Fibroblast of lung (primary cell): ENCODE measurements at regions not wholly inside any gene's neighbourhood (a gene's known extent, or its start where the extent isn't known, plus 50 kb on each side); places are given as distances from the start of the nearest gene placed in this dataset.
A peak's percentile ranks its signal among the peaks of the same experiment; 100 is the strongest.
"Not testable (repeated sequence)": the region's sequence is repeated elsewhere in the genome, so short reads cannot be mapped to it uniquely, and the experiment has no call there.

Source experiments
- DNase-seq, 2 donors: peaks; one replicate each; pipeline versions ENCODE4 v3.0.0 to v3.0.0-alpha.2; 2010; ENCODE audit warnings: low read depth in 2 of 2
- H2AFZ ChIP-seq: 2 replicates; pipeline ENCODE4 v1.5.1; 2012; ENCODE audit warnings: low read length, control low read depth, inconsistent platforms
- H3K27ac ChIP-seq: 2 replicates; pipeline ENCODE4 v1.5.1; 2011; ENCODE audit warnings: low read length, control low read depth; ENCODE audit not compliant: insufficient read depth
- H3K27me3 ChIP-seq: 2 replicates; pipeline ENCODE4 v1.5.1; 2011; ENCODE audit warnings: mild to moderate bottlenecking, low read length; ENCODE audit not compliant: control insufficient read depth, insufficient read depth
- H3K36me3 ChIP-seq: 2 replicates; pipeline ENCODE4 v1.5.1; 2011; ENCODE audit warnings: low read length; ENCODE audit not compliant: control insufficient read depth, insufficient read depth
- H3K4me1 ChIP-seq: 2 replicates; pipeline ENCODE4 v1.5.1; 2011; ENCODE audit warnings: low read length; ENCODE audit not compliant: control insufficient read depth, insufficient read depth; ENCODE audit errors: extremely low read depth
- H3K4me2 ChIP-seq: 2 replicates; pipeline ENCODE4 v1.5.1; 2011; ENCODE audit warnings: low read length, control low read depth; ENCODE audit not compliant: insufficient read depth; ENCODE audit errors: extremely low read depth
- H3K4me3 ChIP-seq, 4 experiments: fragments of 200-600 bp in 1 of 4; sonication (generic) in 1 of 4; replicated peaks in 1 of 4; 2 replicates each; pipeline ENCODE4 v1.5.1; 2011 to 2016; ENCODE audit warnings: low read length in 4 of 4, low read depth in 3 of 4, mild to moderate bottlenecking in 3 of 4, control low read depth in 2 of 4, inconsistent platforms in 1 of 4, mixed read lengths in 1 of 4; ENCODE audit not compliant: insufficient read depth in 1 of 4; ENCODE audit errors: control extremely low read depth in 1 of 4
- H3K79me2 ChIP-seq: 2 replicates; pipeline ENCODE4 v1.5.1; 2012; ENCODE audit warnings: mild to moderate bottlenecking, low read length, inconsistent platforms; ENCODE audit not compliant: control insufficient read depth, insufficient read depth
- H3K9ac ChIP-seq: 2 replicates; pipeline ENCODE4 v1.5.1; 2011; ENCODE audit warnings: mild to moderate bottlenecking, low read length, control low read depth; ENCODE audit not compliant: insufficient read depth
- H3K9me3 ChIP-seq: 2 replicates; pipeline ENCODE4 v1.5.1; 2012; ENCODE audit warnings: low read depth, low read length; ENCODE audit not compliant: control insufficient read depth, insufficient read depth
- H4K20me1 ChIP-seq: 2 replicates; pipeline ENCODE4 v1.5.1; 2011; ENCODE audit warnings: low read length; ENCODE audit not compliant: control insufficient read depth, insufficient read depth; ENCODE audit errors: extremely low read depth
- EZH2 ChIP-seq: IDR thresholded peaks from 2 replicates; pipeline ENCODE4 v1.5.1; 2012; ENCODE audit warnings: low read length, control low read depth, mild to moderate bottlenecking; ENCODE audit errors: missing control alignments
- TF ChIP-seq, protein P1 (sequence below), 2 donors: IDR thresholded peaks in 1 of 2; conservative IDR thresholded peaks in 1 of 2; 1 replicate in 1 of 2; 2 replicates in 1 of 2; pipeline ENCODE4 v1.5.1; 2011 to 2012; ENCODE audit warnings: low read length in 2 of 2, control low read depth in 1 of 2, inconsistent platforms in 1 of 2, low read depth in 1 of 2, mild to moderate bottlenecking in 1 of 2

- H3K4me2 ChIP-seq = no peak overlapping the region
- H3K4me3 ChIP-seq = no peak overlapping the region
- no peaks in the 10 kb centered on the region for H3K36me3 ChIP-seq
- no peak overlapping the region for H3K27ac ChIP-seq
- no peaks in the 10 kb centered on the region for H3K4me1 ChIP-seq
- H3K9ac ChIP-seq = no peak overlapping the region
- TF ChIP-seq, protein P1, sequence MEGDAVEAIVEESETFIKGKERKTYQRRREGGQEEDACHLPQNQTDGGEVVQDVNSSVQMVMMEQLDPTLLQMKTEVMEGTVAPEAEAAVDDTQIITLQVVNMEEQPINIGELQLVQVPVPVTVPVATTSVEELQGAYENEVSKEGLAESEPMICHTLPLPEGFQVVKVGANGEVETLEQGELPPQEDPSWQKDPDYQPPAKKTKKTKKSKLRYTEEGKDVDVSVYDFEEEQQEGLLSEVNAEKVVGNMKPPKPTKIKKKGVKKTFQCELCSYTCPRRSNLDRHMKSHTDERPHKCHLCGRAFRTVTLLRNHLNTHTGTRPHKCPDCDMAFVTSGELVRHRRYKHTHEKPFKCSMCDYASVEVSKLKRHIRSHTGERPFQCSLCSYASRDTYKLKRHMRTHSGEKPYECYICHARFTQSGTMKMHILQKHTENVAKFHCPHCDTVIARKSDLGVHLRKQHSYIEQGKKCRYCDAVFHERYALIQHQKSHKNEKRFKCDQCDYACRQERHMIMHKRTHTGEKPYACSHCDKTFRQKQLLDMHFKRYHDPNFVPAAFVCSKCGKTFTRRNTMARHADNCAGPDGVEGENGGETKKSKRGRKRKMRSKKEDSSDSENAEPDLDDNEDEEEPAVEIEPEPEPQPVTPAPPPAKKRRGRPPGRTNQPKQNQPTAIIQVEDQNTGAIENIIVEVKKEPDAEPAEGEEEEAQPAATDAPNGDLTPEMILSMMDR (conservative IDR thresholded peaks at IDR 0.05 in 1 of 2, IDR thresholded peaks at IDR 0.05 in 1 of 2; ENCODE audit: low read depth in 1 of 2, low read length in 2 of 2) = no peak
- no peak for TF ChIP-seq EZH2
- H4K20me1 ChIP-seq = no peaks in the 10 kb centered on the region
- H3K79me2 ChIP-seq = no peaks in the 10 kb centered on the region
- H3K9me3 ChIP-seq = no peaks in the 10 kb centered on the region
- H3K27me3 ChIP-seq = no peaks in the 10 kb centered on the region
- peak in 1 of 2 donors; percentile 0 for DNase-seq
- H2AFZ ChIP-seq = no peak overlapping the region
Observed at GRCh38 chr17:26731005-26731921, 562.7 kb upstream of the WSB1 start.

GRCh38 chr17:26731926-26732325 is 562.0 kb upstream of the WSB1 start:
- not testable (repeated sequence) for H3K36me3 ChIP-seq, H3K79me2 ChIP-seq, H4K20me1 ChIP-seq, H3K9ac ChIP-seq, H3K4me2 ChIP-seq, DNase-seq, H2AFZ ChIP-seq, H3K4me3 ChIP-seq, H3K27ac ChIP-seq, H3K27me3 ChIP-seq, H3K9me3 ChIP-seq, H3K4me1 ChIP-seq

- not testable (repeated sequence) for H3K4me3 ChIP-seq, H3K27ac ChIP-seq, H3K27me3 ChIP-seq, DNase-seq, H3K4me1 ChIP-seq, H4K20me1 ChIP-seq, H3K4me2 ChIP-seq, H3K9ac ChIP-seq, H2AFZ ChIP-seq, H3K79me2 ChIP-seq, H3K9me3 ChIP-seq, H3K36me3 ChIP-seq
Observed at GRCh38 chr17:26734775-26735174, 559.1 kb upstream of the WSB1 start.

DNA sequence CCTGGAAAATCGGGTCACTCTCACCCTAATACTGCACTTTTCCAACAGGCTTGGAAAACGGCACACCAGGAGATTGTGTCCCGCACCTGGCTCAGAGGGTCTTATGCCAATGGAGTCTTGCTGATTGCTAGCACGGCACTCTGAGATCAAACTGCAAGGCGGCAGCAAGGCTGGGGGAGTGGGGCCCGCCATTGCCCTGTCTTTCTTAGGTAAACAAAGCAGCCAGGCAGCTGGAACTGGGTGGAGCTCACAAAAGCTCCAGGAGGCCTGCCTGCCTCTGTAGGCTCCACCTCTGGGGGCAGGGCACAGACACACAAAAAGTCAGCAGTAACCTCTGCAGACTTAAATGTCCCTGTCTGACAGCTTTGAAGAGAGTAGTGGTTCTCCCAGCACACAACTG is 557.9 kb upstream of the WSB1 start:
- not testable (repeated sequence) for DNase-seq, H3K4me2 ChIP-seq, H3K9ac ChIP-seq, H3K27me3 ChIP-seq, H4K20me1 ChIP-seq, H3K79me2 ChIP-seq, H3K4me1 ChIP-seq, H3K27ac ChIP-seq, H2AFZ ChIP-seq, H3K36me3 ChIP-seq, H3K9me3 ChIP-seq, H3K4me3 ChIP-seq
